ENCODE measurements at regions not wholly inside any gene's neighbourhood (a gene's known extent, or its start where the extent isn't known, plus 50 kb on each side); places are given as distances from the start of the nearest gene placed in this dataset.
A peak's percentile ranks its signal among the peaks of the same experiment; 100 is the strongest.

GRCh38 chr13:21967871-21968270 lies 297.0 kb downstream of the FGF9 start:
- peak; percentile 23 for DNase-seq

- DNase-seq, result no peak
Observed at GRCh38 chr13:21970172-21970571, 299.3 kb downstream of the FGF9 start.

DNA sequence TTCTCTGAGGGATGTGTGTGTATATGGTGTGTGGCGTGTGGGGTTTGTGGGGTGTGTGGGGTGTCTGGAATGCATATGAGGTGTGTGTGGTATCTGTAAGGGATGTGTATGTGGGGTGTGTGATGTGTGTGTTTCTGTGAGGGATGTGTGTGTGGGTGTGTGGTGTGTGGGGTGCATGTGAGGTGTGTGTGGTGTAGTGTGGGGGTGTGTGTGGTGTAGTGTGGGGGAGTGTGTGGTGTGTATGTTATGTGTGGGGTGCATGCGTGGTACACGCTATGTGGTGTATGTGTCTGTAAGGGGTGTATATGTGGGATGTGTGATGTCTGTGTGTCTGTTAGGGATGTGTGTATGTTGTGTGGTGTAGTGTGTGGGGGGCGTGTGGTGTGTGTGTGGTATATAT lies 300.0 kb downstream of the FGF9 start:
- DNase-seq, result no peak

- DNase-seq, result peak; percentile 89
Observed at GRCh38 chr13:21971662-21972621, 301.1 kb downstream of the FGF9 start.

GRCh38 chr13:21973437-21974125 lies 302.7 kb downstream of the FGF9 start:
- DNase-seq, result no peak

GRCh38 chr13:21974741-21975140 lies 303.9 kb downstream of the FGF9 start:
- no peak for DNase-seq

GRCh38 chr13:21976159-21976558 lies 305.3 kb downstream of the FGF9 start:
- DNase-seq, result no peak

DNA sequence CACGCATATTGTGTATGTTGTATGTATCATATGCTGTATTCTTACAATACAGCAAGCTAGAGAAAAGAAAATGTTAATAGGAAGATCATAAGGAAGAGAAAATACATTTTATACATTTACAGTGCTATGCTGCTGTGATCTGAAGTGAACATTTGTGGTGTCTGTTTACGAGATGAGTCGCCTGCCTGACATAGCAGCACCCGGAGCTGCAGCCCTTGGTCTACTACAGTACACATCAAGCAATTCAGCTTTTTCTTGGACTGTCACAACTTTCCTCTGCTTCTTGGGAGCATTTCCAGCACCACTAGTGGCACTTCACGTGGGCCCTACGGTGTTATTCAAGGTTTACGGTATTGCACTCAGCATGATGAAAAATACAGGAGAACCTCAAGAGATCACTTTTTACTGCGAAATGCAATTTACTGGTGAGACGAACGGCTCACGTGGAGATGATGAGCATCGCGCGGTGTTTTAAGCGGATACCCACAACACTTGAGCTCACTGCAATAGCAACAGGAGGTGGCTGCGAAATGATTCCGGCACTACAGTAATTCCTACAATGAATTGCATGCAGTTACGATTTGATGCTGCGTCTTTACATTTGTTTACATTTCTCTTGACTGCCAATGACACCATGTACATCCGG lies 308.4 kb downstream of the FGF9 start:
- DNase-seq, result peak; percentile 37

DNA sequence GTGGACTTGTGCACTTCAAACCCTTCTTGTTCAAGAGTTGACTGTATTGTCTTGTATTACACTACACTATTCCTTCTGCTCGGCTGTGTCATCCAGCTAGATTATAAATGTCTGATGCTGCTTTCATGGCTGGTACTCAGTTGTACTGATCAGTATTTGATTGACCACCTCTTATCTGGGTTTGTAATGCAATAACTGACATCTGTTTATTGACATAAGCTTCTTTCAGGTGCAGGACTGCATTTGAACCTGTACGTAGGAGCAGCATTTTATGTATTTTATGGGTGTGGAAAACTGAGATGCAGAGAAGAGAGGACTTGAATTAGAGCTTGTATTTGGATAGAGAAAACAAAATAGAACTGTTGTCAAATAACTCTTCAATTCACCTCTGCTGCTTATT lies 309.2 kb downstream of the FGF9 start:
- DNase-seq, result no peak

GRCh38 chr13:21984156-21984555 lies 313.3 kb downstream of the FGF9 start:
- DNase-seq, result no peak

DNA sequence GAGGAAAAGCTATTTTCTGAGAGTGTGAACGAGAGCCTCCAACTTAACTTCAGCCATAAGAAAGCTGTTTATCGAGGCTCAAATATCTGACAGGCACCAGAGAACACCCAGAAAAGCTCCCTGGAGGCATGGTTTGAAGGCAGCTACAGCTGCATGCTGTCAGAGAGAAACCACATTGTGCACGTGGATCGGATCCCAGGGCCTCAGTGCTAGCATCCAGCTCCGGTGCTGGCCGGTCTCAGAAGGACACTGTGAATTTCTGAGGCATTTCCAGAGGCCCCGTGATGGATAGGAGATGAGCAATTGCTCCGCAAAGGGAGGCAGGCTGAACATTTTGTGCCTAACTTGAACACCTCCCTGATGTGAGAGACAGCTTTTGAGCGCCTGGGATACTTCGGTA lies 315.7 kb downstream of the FGF9 start:
- peak; percentile 12 for DNase-seq

GRCh38 chr13:21987793-21988192 lies 316.9 kb downstream of the FGF9 start:
- DNase-seq, result no peak

DNA sequence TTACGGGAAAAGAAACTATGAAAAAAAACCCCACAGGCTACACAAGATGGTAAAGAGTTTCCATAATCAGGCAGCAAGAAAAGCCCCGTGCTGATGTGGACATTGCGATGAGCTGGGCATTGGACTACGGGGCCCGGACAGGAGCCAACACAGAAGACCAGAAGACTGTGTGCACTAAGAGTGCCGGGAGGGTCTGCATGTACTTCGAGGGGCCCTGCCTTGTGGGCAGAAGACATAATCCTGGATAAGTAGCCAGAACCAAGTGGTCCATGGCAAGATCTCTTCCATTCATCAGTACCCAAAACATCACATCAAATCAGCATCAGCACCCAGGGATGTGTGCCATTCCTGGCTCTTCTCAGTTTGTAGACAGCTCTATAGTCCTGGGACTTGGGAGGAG lies 317.8 kb downstream of the FGF9 start:
- DNase-seq, result no peak

DNA sequence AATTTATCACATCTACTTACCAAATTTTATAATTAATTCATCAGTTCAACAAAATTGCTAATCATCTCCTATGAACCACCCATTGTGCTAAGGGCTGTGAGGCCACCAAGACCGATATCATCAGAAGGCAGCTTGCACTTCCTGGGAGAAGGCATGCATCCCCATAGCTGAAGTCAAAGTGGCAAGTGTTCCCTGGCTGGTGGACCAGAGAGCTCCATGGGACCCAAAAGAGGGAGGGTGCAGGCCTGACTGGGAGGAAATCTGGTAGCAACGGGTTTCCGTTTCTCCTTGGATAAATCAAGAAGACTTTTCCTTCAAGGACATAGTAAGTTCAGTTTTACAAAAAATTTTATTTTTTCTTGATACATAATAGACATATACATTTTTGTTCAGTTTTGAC lies 325.2 kb downstream of the FGF9 start:
- no peak for DNase-seq

DNA sequence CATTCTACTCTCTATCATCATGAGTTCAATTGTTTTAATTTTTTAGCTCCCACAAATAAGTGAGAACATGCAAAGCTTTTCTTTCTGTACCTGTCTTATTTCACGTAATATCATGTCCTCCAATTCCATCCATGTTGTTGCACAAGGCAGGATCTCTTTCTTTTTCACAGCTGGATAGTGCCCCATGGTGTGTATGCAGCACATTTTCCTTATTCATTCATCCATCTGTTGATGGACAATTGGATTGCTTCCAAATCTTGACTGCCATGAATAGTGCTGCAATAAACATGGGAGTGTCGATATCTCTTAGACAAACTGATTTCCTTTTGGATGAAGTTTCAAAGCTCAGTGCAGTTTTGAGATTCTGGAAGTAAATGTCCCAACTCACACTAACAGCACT lies 326.9 kb downstream of the FGF9 start:
- DNase-seq, result no peak

DNA sequence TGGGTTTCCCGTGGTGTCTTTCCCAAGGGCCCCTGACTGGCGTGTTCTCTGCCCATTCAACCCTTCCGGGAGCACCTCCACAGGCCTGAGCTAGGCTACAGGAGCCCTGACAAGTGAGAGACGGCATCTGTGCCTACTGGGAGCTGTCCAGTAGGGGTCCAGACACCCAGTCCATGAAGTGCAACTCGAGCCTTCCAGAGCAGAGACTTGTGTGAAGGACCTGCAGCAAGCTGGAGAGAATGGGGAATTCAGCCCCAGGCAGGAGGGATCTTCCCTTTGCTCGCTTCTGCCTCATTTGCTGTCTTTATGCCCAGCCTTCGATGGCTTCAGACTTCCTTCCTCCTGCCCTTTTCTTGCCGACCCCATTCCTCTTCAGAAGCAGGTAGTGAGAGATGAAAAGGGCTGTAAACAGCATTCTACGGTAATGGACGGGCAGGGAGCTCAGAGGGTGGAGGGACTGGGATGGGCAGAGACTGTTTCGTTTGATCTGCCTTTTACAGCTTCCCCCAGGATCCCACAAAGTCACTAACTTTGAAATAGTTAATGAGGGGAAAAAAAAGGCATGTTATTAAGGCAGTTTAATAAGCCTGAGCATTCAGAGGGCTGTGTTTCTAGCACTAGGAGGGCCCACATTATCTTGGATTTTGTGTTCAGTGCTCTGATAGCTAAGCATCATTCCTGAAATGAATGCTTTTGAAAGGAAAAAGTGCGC lies 327.6 kb downstream of the FGF9 start:
- DNase-seq, result no peak

- DNase-seq, result no peak
Observed at GRCh38 chr13:21999666-22000065, 328.8 kb downstream of the FGF9 start.

GRCh38 chr13:22000191-22000590 lies 329.3 kb downstream of the FGF9 start:
- no peak for DNase-seq

- no peak for DNase-seq
Observed at GRCh38 chr13:22001336-22001735, 330.5 kb downstream of the FGF9 start.

GRCh38 chr13:22002893-22003292 lies 332.0 kb downstream of the FGF9 start:
- no peak for DNase-seq

DNA sequence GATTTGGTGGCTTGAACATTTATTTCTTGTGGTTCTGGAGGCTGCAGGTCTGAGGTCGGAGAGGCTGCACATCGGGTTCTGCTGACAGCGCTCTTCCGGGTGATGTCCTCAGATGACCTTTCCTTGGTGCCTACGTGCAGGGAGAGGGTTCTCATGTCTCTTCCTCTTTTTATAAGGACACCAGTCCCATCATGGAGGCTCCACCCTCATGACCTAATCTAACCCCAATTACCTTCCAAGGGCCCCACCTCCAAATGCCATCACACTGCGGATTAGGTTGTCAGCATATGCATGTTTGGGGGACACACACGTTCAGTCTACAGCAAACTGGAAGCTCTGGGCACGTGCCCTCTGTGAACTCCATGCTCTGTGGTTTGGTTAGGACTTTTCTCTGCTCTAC lies 338.6 kb downstream of the FGF9 start:
- DNase-seq, result no peak

DNA sequence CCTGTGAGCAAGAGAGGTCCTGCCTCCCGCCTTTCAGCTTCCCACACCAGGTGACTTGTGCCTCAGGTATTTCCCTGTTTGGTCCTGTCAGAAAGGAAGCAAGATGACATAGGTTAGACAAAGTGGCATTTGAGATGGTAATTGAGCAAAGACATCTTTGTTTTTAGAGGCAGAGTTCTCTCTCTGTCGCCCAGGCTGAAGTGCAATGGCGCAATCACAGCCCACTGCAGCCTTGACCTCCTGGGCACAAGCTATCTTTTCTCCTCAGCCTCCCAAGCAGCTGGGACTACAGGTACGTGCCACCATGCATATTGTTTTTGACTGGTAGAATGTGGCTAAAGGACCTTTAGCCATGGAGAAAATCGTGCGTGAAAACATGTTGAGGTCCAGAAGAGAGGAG lies 339.1 kb downstream of the FGF9 start:
- no peak for DNase-seq

GRCh38 chr13:22012686-22013085 lies 341.8 kb downstream of the FGF9 start:
- no peak for DNase-seq
